ENCODE measurements at regions not wholly inside any gene's neighbourhood (a gene's known extent, or its start where the extent isn't known, plus 50 kb on each side); places are given as distances from the start of the nearest gene placed in this dataset.

DNA sequence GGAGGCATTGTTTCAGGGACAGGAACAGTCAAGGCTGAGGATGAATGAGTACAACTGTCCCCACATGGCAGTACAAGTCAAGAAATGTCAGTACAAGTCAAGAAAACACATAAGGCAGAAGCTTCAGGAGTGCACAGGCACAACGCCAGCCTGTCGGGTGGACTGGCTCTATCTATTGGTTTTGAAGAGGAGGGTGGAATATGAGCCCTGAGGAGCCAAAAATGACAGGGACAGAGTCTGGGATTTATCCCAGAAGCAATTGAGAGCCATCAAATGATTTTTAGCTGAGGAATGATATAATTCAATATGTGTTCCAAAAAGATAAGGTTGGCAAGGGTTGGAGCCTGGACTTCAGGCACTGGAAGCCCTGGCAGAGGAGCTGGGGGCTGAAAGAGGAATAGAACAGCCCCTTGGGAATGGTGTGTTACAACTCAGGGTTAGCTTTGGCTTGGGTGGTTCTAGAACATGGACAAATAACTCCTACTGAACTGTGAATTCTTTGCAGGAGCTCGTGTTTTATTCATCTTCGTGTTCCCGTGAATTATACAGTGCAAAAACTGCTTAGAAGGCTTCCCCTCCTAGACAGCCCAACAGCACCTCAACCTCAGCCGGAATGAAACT lies 425.7 kb upstream of the ARID1B start:
- no peak for ATAC-seq
- H3K4me3 ChIP-seq, result no peak overlapping the region
- no peak for DNase-seq
- intact Hi-C loops (cut with DNase I), result no loop called here
- H3K9me3 ChIP-seq, result peaks cover 0 to 6% (median 0%) of the 10 kb centered on the region in 12 donors
- H3K36me3 ChIP-seq, result no peaks in the 10 kb centered on the region
- H3K27me3 ChIP-seq, result peaks cover 0 to 8% (median 0%) of the 10 kb centered on the region in 9 donors
- WGBS, 4 donors, result 78 to 88% (median 79%) methylated on average over 6 of the region's 6 CpGs
- no peak overlapping the region for H3K27ac ChIP-seq
- H3K4me1 ChIP-seq, result peaks cover 0 to 14% (median 0%) of the 10 kb centered on the region in 12 donors
- TF ChIP-seq, protein P1, sequence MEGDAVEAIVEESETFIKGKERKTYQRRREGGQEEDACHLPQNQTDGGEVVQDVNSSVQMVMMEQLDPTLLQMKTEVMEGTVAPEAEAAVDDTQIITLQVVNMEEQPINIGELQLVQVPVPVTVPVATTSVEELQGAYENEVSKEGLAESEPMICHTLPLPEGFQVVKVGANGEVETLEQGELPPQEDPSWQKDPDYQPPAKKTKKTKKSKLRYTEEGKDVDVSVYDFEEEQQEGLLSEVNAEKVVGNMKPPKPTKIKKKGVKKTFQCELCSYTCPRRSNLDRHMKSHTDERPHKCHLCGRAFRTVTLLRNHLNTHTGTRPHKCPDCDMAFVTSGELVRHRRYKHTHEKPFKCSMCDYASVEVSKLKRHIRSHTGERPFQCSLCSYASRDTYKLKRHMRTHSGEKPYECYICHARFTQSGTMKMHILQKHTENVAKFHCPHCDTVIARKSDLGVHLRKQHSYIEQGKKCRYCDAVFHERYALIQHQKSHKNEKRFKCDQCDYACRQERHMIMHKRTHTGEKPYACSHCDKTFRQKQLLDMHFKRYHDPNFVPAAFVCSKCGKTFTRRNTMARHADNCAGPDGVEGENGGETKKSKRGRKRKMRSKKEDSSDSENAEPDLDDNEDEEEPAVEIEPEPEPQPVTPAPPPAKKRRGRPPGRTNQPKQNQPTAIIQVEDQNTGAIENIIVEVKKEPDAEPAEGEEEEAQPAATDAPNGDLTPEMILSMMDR (IDR thresholded peaks at IDR 0.05), result no peak
- no peak for TF ChIP-seq POLR2A (IDR thresholded peaks at IDR 0.05)

DNA sequence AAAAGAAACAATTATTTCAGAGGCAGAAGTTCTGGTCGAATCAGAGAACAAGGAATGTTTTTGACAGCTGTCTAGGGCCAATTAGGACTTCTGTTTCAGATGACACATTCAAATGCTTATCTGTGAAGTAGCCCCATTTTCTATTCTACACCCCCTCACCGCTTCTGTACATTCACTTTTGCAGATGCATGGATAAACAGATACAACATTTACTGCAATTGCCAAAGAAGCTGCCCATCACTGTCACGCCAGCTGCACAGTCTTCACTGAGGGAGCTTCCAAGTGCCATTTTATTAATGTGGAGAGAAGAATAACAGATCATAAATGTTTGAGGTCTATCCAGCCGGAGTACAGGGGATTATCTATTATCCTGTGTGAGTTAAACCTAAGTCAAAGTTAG lies 426.8 kb upstream of the ARID1B start:
- TF ChIP-seq, protein P1 (IDR thresholded peaks at IDR 0.05), result no peak
- TF ChIP-seq POLR2A (IDR thresholded peaks at IDR 0.05), result no peak
- H3K27me3 ChIP-seq, result peaks cover 0 to 8% (median 0%) of the 10 kb centered on the region in 9 donors
- ATAC-seq (no peak), DNase-seq (no peak)
- no peak overlapping the region for H3K27ac ChIP-seq
- 83 to 89% (median 87%) methylated on average over 4 of the region's 4 CpGs for WGBS, 4 donors
- H3K36me3 ChIP-seq, result no peaks in the 10 kb centered on the region
- intact Hi-C loops (cut with DNase I), result no loop called here
- H3K9me3 ChIP-seq, result no peaks in the 10 kb centered on the region
- peaks cover 0 to 14% (median 0%) of the 10 kb centered on the region in 12 donors for H3K4me1 ChIP-seq
- H3K4me3 ChIP-seq, result no peak overlapping the region

DNA sequence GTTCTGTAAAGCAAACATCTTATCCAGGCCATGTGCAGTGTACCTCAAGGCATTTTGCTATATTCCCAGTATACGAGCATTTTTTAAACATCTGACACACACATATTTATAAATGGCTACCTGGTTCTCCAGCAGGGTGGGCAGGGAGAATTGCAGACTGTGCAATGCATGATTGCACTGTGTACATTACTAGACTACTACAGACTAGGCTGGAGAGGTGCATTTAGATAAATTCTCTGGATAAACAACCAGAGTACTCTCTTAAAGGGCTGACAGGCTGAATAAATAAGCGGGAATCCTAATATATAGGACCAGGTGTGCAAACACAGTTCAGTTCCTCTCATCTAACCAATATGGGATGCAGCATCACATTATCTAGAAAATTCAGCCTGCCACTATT lies 428.3 kb upstream of the ARID1B start:
- Histone ChIP-seq H3K9me3 (no peaks in the 10 kb centered on the region), H3K4me3 (no peak overlapping the region), H3K27me3 (peaks cover 0 to 8% (median 0%) of the 10 kb centered on the region in 9 donors), H3K36me3 (no peaks in the 10 kb centered on the region), H3K27ac (no peak overlapping the region), H3K4me1 (peaks cover 0 to 14% (median 0%) of the 10 kb centered on the region in 12 donors)
- 88 to 89% (median 89%) methylated on average over 2 of the region's 2 CpGs for WGBS, 4 donors
- intact Hi-C loops (cut with DNase I), result no loop called here
- TF ChIP-seq, protein P1 (IDR thresholded peaks at IDR 0.05), result no peak
- no peak for TF ChIP-seq POLR2A (IDR thresholded peaks at IDR 0.05)
- DNase-seq, result no peak
- ATAC-seq, result no peak

DNA sequence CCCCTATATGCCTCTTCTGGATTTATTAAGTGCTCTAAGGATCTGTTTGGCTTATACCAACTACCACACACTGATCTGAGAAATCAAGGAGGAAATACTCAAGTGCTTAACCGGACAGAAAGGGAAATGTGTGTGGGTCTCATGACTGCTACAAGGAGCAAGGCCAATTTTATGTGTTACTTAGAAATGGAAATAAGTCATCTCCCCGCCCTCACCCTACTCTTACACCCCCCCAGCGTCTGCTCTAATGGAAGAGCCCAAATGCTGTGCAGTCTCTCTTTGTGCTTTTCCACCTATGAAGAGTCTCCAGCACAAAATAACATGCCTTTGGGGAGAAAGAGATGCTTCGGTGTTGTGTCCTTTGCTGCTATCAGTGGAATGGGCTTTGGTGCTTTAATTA lies 428.8 kb upstream of the ARID1B start:
- intact Hi-C loops (cut with DNase I), result no loop called here
- Histone ChIP-seq H3K4me3 (no peak overlapping the region), H3K27ac (peak overlapping the region in 1 of 12 donors; percentile 24), H3K27me3 (peaks cover 0 to 8% (median 0%) of the 10 kb centered on the region in 9 donors), H3K9me3 (no peaks in the 10 kb centered on the region), H3K36me3 (no peaks in the 10 kb centered on the region), H3K4me1 (peaks cover 0 to 14% (median 0%) of the 10 kb centered on the region in 12 donors)
- no peak for TF ChIP-seq POLR2A (IDR thresholded peaks at IDR 0.05)
- TF ChIP-seq, protein P1 (IDR thresholded peaks at IDR 0.05), result no peak
- DNase-seq, result no peak
- 56 to 62% (median 58%) methylated on average over 4 of the region's 4 CpGs for WGBS, 4 donors
- ATAC-seq, result peak in 3 of 4 donors; percentile 26 to 51 (median 34)
